ENCODE measurements at regions not wholly inside any gene's neighbourhood (a gene's known extent, or its start where the extent isn't known, plus 50 kb on each side); places are given as distances from the start of the nearest gene placed in this dataset.

DNA sequence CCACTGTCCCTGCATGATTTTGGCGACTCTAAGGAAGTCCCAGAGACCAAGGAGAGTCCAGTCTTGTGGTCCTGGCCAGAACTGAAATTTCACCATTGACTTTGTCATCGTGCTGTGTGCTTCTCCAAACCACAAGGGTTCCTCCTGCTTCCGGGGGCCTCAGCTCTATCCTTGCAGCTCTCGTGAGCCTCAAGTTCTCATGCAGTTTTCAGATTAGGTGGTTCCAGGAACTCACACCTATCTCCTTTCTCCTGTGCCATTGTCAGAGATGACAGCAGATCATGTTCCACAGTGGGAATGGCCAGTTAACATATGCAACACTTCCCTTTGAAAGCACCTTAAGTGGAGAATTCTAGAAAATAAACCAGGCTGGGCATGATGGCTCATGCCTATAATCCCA, 97.9 kb upstream of the CRHR1 start:
- TF ChIP-seq, protein P1, sequence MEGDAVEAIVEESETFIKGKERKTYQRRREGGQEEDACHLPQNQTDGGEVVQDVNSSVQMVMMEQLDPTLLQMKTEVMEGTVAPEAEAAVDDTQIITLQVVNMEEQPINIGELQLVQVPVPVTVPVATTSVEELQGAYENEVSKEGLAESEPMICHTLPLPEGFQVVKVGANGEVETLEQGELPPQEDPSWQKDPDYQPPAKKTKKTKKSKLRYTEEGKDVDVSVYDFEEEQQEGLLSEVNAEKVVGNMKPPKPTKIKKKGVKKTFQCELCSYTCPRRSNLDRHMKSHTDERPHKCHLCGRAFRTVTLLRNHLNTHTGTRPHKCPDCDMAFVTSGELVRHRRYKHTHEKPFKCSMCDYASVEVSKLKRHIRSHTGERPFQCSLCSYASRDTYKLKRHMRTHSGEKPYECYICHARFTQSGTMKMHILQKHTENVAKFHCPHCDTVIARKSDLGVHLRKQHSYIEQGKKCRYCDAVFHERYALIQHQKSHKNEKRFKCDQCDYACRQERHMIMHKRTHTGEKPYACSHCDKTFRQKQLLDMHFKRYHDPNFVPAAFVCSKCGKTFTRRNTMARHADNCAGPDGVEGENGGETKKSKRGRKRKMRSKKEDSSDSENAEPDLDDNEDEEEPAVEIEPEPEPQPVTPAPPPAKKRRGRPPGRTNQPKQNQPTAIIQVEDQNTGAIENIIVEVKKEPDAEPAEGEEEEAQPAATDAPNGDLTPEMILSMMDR (IDR thresholded peaks at IDR 0.05): no peak
- TF ChIP-seq POLR2A (IDR thresholded peaks at IDR 0.05; ENCODE audit: low read depth): no peak
